ENCODE measurements at regions not wholly inside any gene's neighbourhood (a gene's known extent, or its start where the extent isn't known, plus 50 kb on each side); places are given as distances from the start of the nearest gene placed in this dataset.

GRCh38 chr12:66879409-66879808 is 200.5 kb upstream of the GRIP1 start:
- Histone ChIP-seq H3K27me3 (ENCODE audit: control insufficient read depth, insufficient read depth, low read length) (no peaks in the 10 kb centered on the region), H3K4me3 (ENCODE audit: low read length) (no peak overlapping the region), H3K4me1 (ENCODE audit: control insufficient read depth, insufficient read depth, low read length) (no peaks in the 10 kb centered on the region), H3K36me3 (ENCODE audit: control insufficient read depth, insufficient read depth, low read length) (no peaks in the 10 kb centered on the region), H3K9me3 (ENCODE audit: control insufficient read depth, low read depth, low read length) (no peaks in the 10 kb centered on the region), H3K27ac (ENCODE audit: low read length) (no peak overlapping the region)
- 80% methylated on average over 1 of the region's 4 CpGs for WGBS (ENCODE audit: insufficient coverage, low lambda C conversion rate)
- no peak for DNase-seq

- H3K9me3 ChIP-seq (ENCODE audit: control insufficient read depth, low read depth, low read length) = no peaks in the 10 kb centered on the region
- no peak overlapping the region for H3K27ac ChIP-seq (ENCODE audit: low read length)
- H3K4me3 ChIP-seq (ENCODE audit: low read length) = no peak overlapping the region
- H3K4me1 ChIP-seq (ENCODE audit: control insufficient read depth, insufficient read depth, low read length) = no peaks in the 10 kb centered on the region
- no peak for DNase-seq
- no peaks in the 10 kb centered on the region for H3K27me3 ChIP-seq (ENCODE audit: control insufficient read depth, insufficient read depth, low read length)
- H3K36me3 ChIP-seq (ENCODE audit: control insufficient read depth, insufficient read depth, low read length) = no peaks in the 10 kb centered on the region
Measured at GRCh38 chr12:66881386-66881785, 202.5 kb upstream of the GRIP1 start.

GRCh38 chr12:66884091-66884490 is 205.2 kb upstream of the GRIP1 start:
- H3K36me3 ChIP-seq (ENCODE audit: control insufficient read depth, insufficient read depth, low read length) = no peaks in the 10 kb centered on the region
- H3K4me3 ChIP-seq (ENCODE audit: low read length) = no peak overlapping the region
- H3K9me3 ChIP-seq (ENCODE audit: control insufficient read depth, low read depth, low read length) = no peaks in the 10 kb centered on the region
- H3K27me3 ChIP-seq (ENCODE audit: control insufficient read depth, insufficient read depth, low read length) = no peaks in the 10 kb centered on the region
- DNase-seq = no peak
- 70% methylated on average over 2 of the region's 11 CpGs for WGBS (ENCODE audit: insufficient coverage, low lambda C conversion rate)
- H3K27ac ChIP-seq (ENCODE audit: low read length) = no peak overlapping the region
- H3K4me1 ChIP-seq (ENCODE audit: control insufficient read depth, insufficient read depth, low read length) = no peaks in the 10 kb centered on the region

GRCh38 chr12:66885115-66885875 is 206.4 kb upstream of the GRIP1 start:
- Histone ChIP-seq H3K27ac (ENCODE audit: low read length) (no peak overlapping the region), H3K27me3 (ENCODE audit: control insufficient read depth, insufficient read depth, low read length) (no peaks in the 10 kb centered on the region), H3K4me3 (ENCODE audit: low read length) (no peak overlapping the region), H3K36me3 (ENCODE audit: control insufficient read depth, insufficient read depth, low read length) (no peaks in the 10 kb centered on the region), H3K9me3 (ENCODE audit: control insufficient read depth, low read depth, low read length) (no peaks in the 10 kb centered on the region), H3K4me1 (ENCODE audit: control insufficient read depth, insufficient read depth, low read length) (no peaks in the 10 kb centered on the region)
- DNase-seq = no peak
- WGBS (ENCODE audit: insufficient coverage, low lambda C conversion rate) = 67% methylated on average over 3 of the region's 13 CpGs

- Histone ChIP-seq H3K27ac (ENCODE audit: low read length) (no peak overlapping the region), H3K36me3 (ENCODE audit: control insufficient read depth, insufficient read depth, low read length) (no peaks in the 10 kb centered on the region), H3K4me3 (ENCODE audit: low read length) (no peak overlapping the region), H3K27me3 (ENCODE audit: control insufficient read depth, insufficient read depth, low read length) (no peaks in the 10 kb centered on the region), H3K4me1 (ENCODE audit: control insufficient read depth, insufficient read depth, low read length) (no peaks in the 10 kb centered on the region), H3K9me3 (ENCODE audit: control insufficient read depth, low read depth, low read length) (no peaks in the 10 kb centered on the region)
- 100% methylated on average over 1 of the region's 8 CpGs for WGBS (ENCODE audit: insufficient coverage, low lambda C conversion rate)
- no peak for DNase-seq
Measured at GRCh38 chr12:66896797-66897196, 217.9 kb upstream of the GRIP1 start.

- Histone ChIP-seq H3K9me3 (ENCODE audit: control insufficient read depth, low read depth, low read length) (no peaks in the 10 kb centered on the region), H3K27ac (ENCODE audit: low read length) (no peak overlapping the region), H3K36me3 (ENCODE audit: control insufficient read depth, insufficient read depth, low read length) (no peaks in the 10 kb centered on the region), H3K27me3 (ENCODE audit: control insufficient read depth, insufficient read depth, low read length) (no peaks in the 10 kb centered on the region), H3K4me3 (ENCODE audit: low read length) (no peak overlapping the region), H3K4me1 (ENCODE audit: control insufficient read depth, insufficient read depth, low read length) (no peaks in the 10 kb centered on the region)
- 94% methylated on average over 2 of the region's 3 CpGs for WGBS (ENCODE audit: insufficient coverage, low lambda C conversion rate)
- DNase-seq = no peak
Measured at GRCh38 chr12:66898700-66899469, 220.0 kb upstream of the GRIP1 start.

- Histone ChIP-seq H3K36me3 (ENCODE audit: control insufficient read depth, insufficient read depth, low read length) (no peaks in the 10 kb centered on the region), H3K4me1 (ENCODE audit: control insufficient read depth, insufficient read depth, low read length) (no peaks in the 10 kb centered on the region), H3K27ac (ENCODE audit: low read length) (no peak overlapping the region), H3K27me3 (ENCODE audit: control insufficient read depth, insufficient read depth, low read length) (no peaks in the 10 kb centered on the region), H3K9me3 (ENCODE audit: control insufficient read depth, low read depth, low read length) (no peaks in the 10 kb centered on the region), H3K4me3 (ENCODE audit: low read length) (no peak overlapping the region)
- DNase-seq = no peak
Measured at GRCh38 chr12:66899588-66899987, 220.7 kb upstream of the GRIP1 start.

GRCh38 chr12:66900616-66901015 is 221.7 kb upstream of the GRIP1 start:
- no CpG with 5 or more reads among the region's 2 CpGs for WGBS (ENCODE audit: insufficient coverage, low lambda C conversion rate)
- no peak for DNase-seq

GRCh38 chr12:66901138-66901932 is 222.5 kb upstream of the GRIP1 start:
- 100% methylated on average over 3 of the region's 4 CpGs for WGBS (ENCODE audit: insufficient coverage, low lambda C conversion rate)
- no peaks in the 10 kb centered on the region for H3K4me1 ChIP-seq (ENCODE audit: control insufficient read depth, insufficient read depth, low read length)
- H3K27ac ChIP-seq (ENCODE audit: low read length) = no peak overlapping the region
- no peaks in the 10 kb centered on the region for H3K36me3 ChIP-seq (ENCODE audit: control insufficient read depth, insufficient read depth, low read length)
- H3K27me3 ChIP-seq (ENCODE audit: control insufficient read depth, insufficient read depth, low read length) = no peaks in the 10 kb centered on the region
- DNase-seq = no peak
- no peaks in the 10 kb centered on the region for H3K9me3 ChIP-seq (ENCODE audit: control insufficient read depth, low read depth, low read length)
- no peak overlapping the region for H3K4me3 ChIP-seq (ENCODE audit: low read length)

More at GRCh38 chr12:66900616-66901015, 221.7 kb upstream of the GRIP1 start:
- Histone ChIP-seq H3K27me3 (ENCODE audit: control insufficient read depth, insufficient read depth, low read length) (no peaks in the 10 kb centered on the region), H3K36me3 (ENCODE audit: control insufficient read depth, insufficient read depth, low read length) (no peaks in the 10 kb centered on the region), H3K9me3 (ENCODE audit: control insufficient read depth, low read depth, low read length) (no peaks in the 10 kb centered on the region), H3K27ac (ENCODE audit: low read length) (no peak overlapping the region), H3K4me3 (ENCODE audit: low read length) (no peak overlapping the region), H3K4me1 (ENCODE audit: control insufficient read depth, insufficient read depth, low read length) (no peaks in the 10 kb centered on the region)

GRCh38 chr12:66902020-66902419 is 223.1 kb upstream of the GRIP1 start:
- H3K27me3 ChIP-seq (ENCODE audit: control insufficient read depth, insufficient read depth, low read length) = no peaks in the 10 kb centered on the region
- H3K4me3 ChIP-seq (ENCODE audit: low read length) = no peak overlapping the region
- H3K4me1 ChIP-seq (ENCODE audit: control insufficient read depth, insufficient read depth, low read length) = no peaks in the 10 kb centered on the region
- no peaks in the 10 kb centered on the region for H3K9me3 ChIP-seq (ENCODE audit: control insufficient read depth, low read depth, low read length)
- no peak for DNase-seq
- H3K36me3 ChIP-seq (ENCODE audit: control insufficient read depth, insufficient read depth, low read length) = no peaks in the 10 kb centered on the region
- no peak overlapping the region for H3K27ac ChIP-seq (ENCODE audit: low read length)

Data from large intestine (tissue), 3 donors.